Thymus (tissue), 11 donors: ENCODE measurements at regions not wholly inside any gene's neighbourhood (a gene's known extent, or its start where the extent isn't known, plus 50 kb on each side); places are given as distances from the start of the nearest gene placed in this dataset.

Experiments used
- DNase-seq, 9 donors: peaks; one replicate each; pipeline ENCODE4 v3.0.0-alpha.2; 2013; ENCODE audit warnings: low spot score in 9 of 9, low read depth in 6 of 9, missing footprints in 1 of 9
- H3K27ac ChIP-seq, 2 donors: one replicate each; pipeline ENCODE4 v1.5.1; 2013; ENCODE audit warnings: control low read depth in 1 of 2, low read depth in 1 of 2, low read length in 1 of 2, mild to moderate bottlenecking in 1 of 2, moderate library complexity in 1 of 2
- H3K27me3 ChIP-seq, 2 donors: one replicate each; pipeline ENCODE4 v1.5.1; 2013; ENCODE audit warnings: low read length in 1 of 2; ENCODE audit not compliant: control insufficient read depth in 2 of 2, insufficient read depth in 1 of 2
- H3K36me3 ChIP-seq, 2 donors: one replicate each; pipeline ENCODE4 v1.5.1; 2013; ENCODE audit warnings: low read length in 1 of 2, mild to moderate bottlenecking in 1 of 2, moderate library complexity in 1 of 2; ENCODE audit not compliant: control insufficient read depth in 2 of 2, insufficient read depth in 2 of 2
- H3K4me1 ChIP-seq, 2 donors: one replicate each; pipeline ENCODE4 v1.5.1; 2013; ENCODE audit warnings: low read length in 2 of 2; ENCODE audit not compliant: control insufficient read depth in 2 of 2, insufficient read depth in 2 of 2
- H3K4me3 ChIP-seq, 2 donors: one replicate each; pipeline ENCODE4 v1.5.1; 2013; ENCODE audit warnings: low read length in 2 of 2, control low read depth in 1 of 2, mild to moderate bottlenecking in 1 of 2
- H3K9me3 ChIP-seq, 2 donors: one replicate each; pipeline ENCODE4 v1.5.1; 2013; ENCODE audit warnings: low read length in 1 of 2, mild to moderate bottlenecking in 1 of 2; ENCODE audit not compliant: control insufficient read depth in 2 of 2, insufficient read depth in 1 of 2
- WGBS: extraction: QIAGEN DNeasy Blood & Tissue Kit; methylation state at CpG from one replicate; pipeline ENCODE4 v1.1.7; 2013; 5-methylcytosine and 5-hydroxymethylcytosine counted together
- donor health status: healthy.

DNA sequence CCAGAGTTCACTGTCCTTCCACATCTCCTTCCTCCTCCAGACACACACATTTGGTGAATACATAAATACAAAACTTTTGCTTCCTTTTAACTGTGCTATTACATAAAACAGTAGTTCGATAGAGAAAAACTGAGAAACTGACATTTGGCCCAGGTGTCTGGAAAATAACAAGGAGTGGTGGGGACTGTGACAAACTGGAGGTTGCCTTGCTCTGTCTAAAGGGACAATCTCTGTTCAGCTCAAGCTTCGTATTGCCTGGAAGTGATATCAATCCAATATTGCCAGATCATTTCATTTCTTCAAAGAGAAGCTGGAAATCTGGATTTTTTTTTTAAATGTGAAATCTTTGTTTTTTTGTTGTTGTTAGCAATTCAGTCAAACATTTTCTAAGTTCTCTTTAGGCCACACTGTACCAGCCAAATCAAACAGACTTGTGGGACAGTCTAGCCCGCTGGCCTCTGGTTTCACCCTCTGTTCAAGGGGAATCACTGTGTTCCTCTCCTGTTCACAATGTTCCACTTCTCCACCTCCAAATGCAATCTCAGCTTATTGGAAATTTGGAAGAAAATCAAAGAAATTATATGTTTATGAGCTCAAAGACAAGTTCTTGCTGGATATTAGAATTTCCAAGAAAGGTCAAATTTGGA lies 612.5 kb downstream of the KIF4B start:
- DNase-seq = no peak
- no peak overlapping the region for H3K4me3 ChIP-seq
- H3K9me3 ChIP-seq = no peaks in the 10 kb centered on the region
- H3K27ac ChIP-seq = no peak overlapping the region
- H3K4me1 ChIP-seq = no peaks in the 10 kb centered on the region
- WGBS = 92% methylated on average over 3 of the region's 3 CpGs
- H3K27me3 ChIP-seq = no peaks in the 10 kb centered on the region
- no peaks in the 10 kb centered on the region for H3K36me3 ChIP-seq

DNA sequence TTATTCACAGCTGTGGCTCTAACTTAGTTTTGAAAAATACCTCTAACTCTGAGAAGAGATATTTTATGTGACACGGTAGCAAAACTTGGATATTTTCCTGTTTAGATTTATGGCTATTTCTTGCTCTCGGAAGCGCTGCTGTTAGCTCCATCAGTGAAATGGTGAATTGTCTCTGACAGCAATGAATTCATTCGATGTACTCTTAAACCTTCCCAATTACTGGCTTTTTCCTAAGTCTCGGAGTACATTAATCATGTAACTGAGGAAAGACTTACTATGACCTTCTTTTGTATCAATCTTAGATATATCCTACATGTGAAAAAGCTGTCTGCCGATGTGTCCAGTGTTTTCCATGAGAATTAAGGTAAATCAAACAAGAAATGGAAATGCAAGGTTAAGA lies 613.0 kb downstream of the KIF4B start:
- no peaks in the 10 kb centered on the region for H3K36me3 ChIP-seq
- 94% methylated on average over 6 of the region's 6 CpGs for WGBS
- H3K4me1 ChIP-seq = no peaks in the 10 kb centered on the region
- H3K9me3 ChIP-seq = no peaks in the 10 kb centered on the region
- no peak for DNase-seq
- no peak overlapping the region for H3K4me3 ChIP-seq
- H3K27ac ChIP-seq = no peak overlapping the region
- no peaks in the 10 kb centered on the region for H3K27me3 ChIP-seq

DNA sequence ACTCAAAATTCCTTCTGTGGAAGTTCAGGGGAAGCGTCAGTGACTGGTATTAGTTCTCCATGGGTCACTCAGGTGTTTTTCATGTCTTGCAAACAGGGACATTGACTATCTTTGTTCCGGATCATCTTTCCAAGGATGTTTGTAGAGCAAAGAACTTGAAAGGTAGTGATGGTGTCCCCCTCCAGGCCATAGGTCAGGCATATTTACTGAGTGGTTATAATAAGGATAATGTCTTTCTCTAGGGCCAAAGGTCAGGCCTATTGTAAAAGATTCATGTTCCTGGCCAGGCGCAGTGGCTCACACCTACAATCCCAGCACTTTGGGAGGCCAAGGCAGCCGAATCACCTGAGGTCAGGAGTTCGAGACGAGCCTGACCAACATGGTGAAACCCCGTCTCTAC lies 614.8 kb downstream of the KIF4B start:
- H3K27ac ChIP-seq = no peak overlapping the region
- no peak overlapping the region for H3K4me3 ChIP-seq
- H3K36me3 ChIP-seq = no peaks in the 10 kb centered on the region
- H3K9me3 ChIP-seq = peaks cover 0 to 2% of the 10 kb centered on the region in 2 donors
- WGBS = 91% methylated on average over 7 of the region's 7 CpGs
- H3K4me1 ChIP-seq = no peaks in the 10 kb centered on the region
- no peaks in the 10 kb centered on the region for H3K27me3 ChIP-seq
- no peak for DNase-seq

DNA sequence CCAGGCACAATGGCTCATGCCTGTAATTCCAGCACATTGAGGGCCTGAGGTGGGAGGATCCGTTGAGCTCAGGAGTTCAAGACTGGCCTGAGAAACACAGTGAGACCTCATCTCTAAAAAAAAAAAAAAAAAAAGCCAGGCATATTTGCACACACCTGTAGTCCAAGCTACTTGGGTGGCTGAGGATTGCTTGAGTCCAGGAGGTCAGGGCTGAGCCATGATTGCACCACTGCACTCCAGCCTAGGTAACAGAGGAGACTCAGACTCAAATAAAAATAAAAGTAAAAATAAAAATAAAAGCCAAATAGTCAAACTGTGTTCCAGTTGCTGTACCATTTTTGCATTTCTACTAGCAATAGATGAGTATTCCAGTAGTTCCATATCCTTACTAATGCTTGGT lies 616.0 kb downstream of the KIF4B start:
- H3K4me3 ChIP-seq = no peak overlapping the region
- H3K36me3 ChIP-seq = no peaks in the 10 kb centered on the region
- DNase-seq = no peak
- WGBS = 98% methylated on average over 1 of the region's 1 CpG
- H3K27me3 ChIP-seq = no peaks in the 10 kb centered on the region
- H3K9me3 ChIP-seq = peaks cover 3 to 9% of the 10 kb centered on the region in 2 donors
- H3K4me1 ChIP-seq = no peaks in the 10 kb centered on the region
- no peak overlapping the region for H3K27ac ChIP-seq

DNA sequence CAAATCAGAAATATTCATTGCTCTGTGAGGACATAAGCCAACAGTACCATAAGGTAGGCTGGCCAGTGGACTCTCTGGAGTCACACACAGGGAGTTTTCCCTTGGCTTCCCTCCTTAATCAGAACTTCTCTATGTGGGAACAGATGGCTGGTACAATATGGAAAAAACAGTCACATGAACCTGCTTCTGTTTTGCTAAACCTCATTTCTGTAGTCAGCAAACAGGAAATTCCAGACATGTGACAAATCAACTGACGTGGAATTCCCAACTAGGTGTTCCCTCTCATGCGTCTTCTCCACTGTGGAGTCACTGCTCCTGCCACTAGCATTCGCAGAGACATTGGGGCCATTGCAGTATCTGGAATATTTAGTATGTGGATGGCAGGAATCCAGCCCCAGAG lies 617.6 kb downstream of the KIF4B start:
- no peak for DNase-seq
- no peaks in the 10 kb centered on the region for H3K36me3 ChIP-seq
- no peak overlapping the region for H3K4me3 ChIP-seq
- no peaks in the 10 kb centered on the region for H3K4me1 ChIP-seq
- H3K27me3 ChIP-seq = no peaks in the 10 kb centered on the region
- H3K27ac ChIP-seq = no peak overlapping the region
- H3K9me3 ChIP-seq = peaks cover 3 to 9% of the 10 kb centered on the region in 2 donors
- 71% methylated on average over 3 of the region's 3 CpGs for WGBS

DNA sequence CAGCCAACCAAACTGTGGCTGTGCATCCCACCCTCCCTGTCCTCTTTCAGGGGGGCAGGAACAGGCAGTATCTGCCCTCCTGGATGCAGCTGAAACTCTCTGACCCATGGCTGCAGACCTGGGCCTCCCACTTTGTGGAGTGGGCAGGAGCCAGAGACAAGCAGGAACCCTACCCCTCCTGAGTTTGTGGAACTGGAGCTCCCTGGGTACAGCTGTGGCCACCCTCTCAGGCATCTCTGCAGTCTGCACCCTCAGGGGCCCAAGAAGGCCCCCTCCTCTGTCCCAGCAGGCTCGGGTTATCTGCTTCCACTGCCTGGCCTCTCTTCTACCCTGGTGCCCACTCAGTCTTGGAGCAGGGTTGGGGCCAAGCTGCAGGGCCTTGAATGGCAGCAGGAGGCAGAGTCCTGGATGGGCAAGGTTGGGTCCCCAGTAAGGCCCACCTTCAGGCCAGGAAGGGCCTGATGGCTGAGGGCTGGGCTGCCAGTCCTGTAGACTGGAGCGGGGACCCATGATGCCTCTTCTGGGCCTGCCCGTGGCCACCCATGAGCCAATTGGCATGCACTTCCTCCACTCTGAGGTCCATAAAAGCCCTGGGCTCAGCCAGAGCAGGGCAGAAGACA lies 619.9 kb downstream of the KIF4B start:
- H3K9me3 ChIP-seq = peaks cover 3 to 9% of the 10 kb centered on the region in 2 donors
- 79% methylated on average over 3 of the region's 3 CpGs for WGBS
- no peaks in the 10 kb centered on the region for H3K27me3 ChIP-seq
- H3K27ac ChIP-seq = no peak overlapping the region
- H3K4me1 ChIP-seq = no peaks in the 10 kb centered on the region
- no peak overlapping the region for H3K4me3 ChIP-seq
- no peaks in the 10 kb centered on the region for H3K36me3 ChIP-seq
- no peak for DNase-seq

DNA sequence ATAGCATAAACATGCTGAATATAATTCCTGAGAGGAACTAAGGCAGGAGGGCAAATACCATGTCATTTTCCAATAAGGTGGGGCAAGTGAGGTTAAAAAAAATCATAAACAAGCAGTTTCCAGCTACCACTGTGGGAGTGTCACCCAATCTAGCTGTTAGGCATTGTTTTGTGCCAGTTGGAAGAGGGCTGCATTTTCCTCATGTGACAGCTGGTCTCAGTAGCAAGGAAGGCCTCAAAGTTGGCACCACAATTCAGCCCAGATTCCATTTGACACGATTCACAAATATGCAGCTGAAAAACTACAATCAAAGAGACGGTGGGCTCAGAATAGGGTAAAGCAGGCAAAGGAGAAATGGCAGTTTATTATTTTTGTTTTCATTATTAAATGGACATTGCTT lies 636.1 kb downstream of the KIF4B start:
- Histone ChIP-seq H3K4me3 (no peak overlapping the region), H3K27ac (no peak overlapping the region), H3K36me3 (no peaks in the 10 kb centered on the region), H3K9me3 (no peaks in the 10 kb centered on the region), H3K27me3 (no peaks in the 10 kb centered on the region), H3K4me1 (no peaks in the 10 kb centered on the region)
- WGBS = 93% methylated on average over 2 of the region's 2 CpGs
- DNase-seq = no peak

DNA sequence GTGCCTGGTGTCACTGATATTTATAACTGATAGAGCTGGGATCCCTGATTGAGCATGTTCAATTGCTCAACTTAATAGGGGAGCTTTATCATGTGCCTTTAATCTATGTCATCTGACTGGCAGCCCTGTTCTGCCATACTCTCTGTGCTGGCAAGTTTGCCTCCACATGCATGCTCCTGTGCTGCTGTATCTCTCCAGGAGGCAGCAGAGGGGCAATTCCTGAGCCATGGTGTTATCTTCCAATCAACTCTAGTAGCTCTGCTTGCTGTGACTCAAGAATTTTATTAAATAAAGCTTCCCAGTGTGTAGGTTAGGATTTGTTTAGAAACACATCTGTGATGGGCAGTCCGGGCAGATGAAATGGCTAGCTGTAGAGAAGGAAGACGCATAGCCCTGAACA lies 642.0 kb downstream of the KIF4B start:
- Histone ChIP-seq H3K4me3 (no peak overlapping the region), H3K36me3 (no peaks in the 10 kb centered on the region), H3K27ac (no peak overlapping the region), H3K4me1 (no peaks in the 10 kb centered on the region), H3K27me3 (no peaks in the 10 kb centered on the region), H3K9me3 (no peaks in the 10 kb centered on the region)
- 100% methylated on average over 2 of the region's 2 CpGs for WGBS
- no peak for DNase-seq

DNA sequence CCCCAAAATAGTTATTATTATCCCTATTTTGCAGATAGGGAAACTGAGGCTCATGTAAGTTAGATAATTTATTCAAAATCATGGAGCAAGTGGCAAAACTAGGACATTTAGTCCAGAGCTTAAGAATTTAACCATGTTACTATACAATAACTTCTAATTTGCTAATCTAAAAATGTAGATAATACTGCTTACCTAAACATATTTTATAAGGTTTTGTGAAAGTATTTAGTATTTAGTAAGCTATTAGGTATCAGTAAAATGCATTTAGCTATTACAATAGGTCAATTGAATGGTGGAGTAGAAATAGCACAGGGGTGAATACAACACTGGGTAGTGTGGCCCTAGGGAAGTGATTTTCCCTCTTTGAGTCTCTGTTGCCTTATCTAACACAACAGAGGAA lies 648.3 kb downstream of the KIF4B start:
- no peak for DNase-seq
- H3K36me3 ChIP-seq = no peaks in the 10 kb centered on the region
- H3K4me1 ChIP-seq = no peaks in the 10 kb centered on the region
- H3K27ac ChIP-seq = no peak overlapping the region
- H3K27me3 ChIP-seq = no peaks in the 10 kb centered on the region
- H3K4me3 ChIP-seq = no peak overlapping the region
- no peaks in the 10 kb centered on the region for H3K9me3 ChIP-seq
